ENCODE measurements at regions not wholly inside any gene's neighbourhood (a gene's known extent, or its start where the extent isn't known, plus 50 kb on each side); places are given as distances from the start of the nearest gene placed in this dataset.

GRCh38 chr1:55505326-55505725, 290.2 kb upstream of the USP24 start:
- TF ChIP-seq CTCF (IDR thresholded peaks at IDR 0.05) (no peak), POLR2A (IDR thresholded peaks at IDR 0.05) (no peak)

Data from testis (tissue), 2 donors.